Stimulated activated CD8-positive, alpha-beta memory T cell treated with anti-CD3 and anti-CD28 coated beads, Interleukin-7, amount 100 ng/mL, for 1 hour (primary cell): ENCODE measurements at regions not wholly inside any gene's neighbourhood (a gene's known extent, or its start where the extent isn't known, plus 50 kb on each side); places are given as distances from the start of the nearest gene placed in this dataset.

Source experiments
- DNase-seq, 2 donors: peaks; one replicate each; pipeline ENCODE4 v3.0.0-alpha.2; 2020; ENCODE audit warnings: low read depth in 2 of 2

DNA sequence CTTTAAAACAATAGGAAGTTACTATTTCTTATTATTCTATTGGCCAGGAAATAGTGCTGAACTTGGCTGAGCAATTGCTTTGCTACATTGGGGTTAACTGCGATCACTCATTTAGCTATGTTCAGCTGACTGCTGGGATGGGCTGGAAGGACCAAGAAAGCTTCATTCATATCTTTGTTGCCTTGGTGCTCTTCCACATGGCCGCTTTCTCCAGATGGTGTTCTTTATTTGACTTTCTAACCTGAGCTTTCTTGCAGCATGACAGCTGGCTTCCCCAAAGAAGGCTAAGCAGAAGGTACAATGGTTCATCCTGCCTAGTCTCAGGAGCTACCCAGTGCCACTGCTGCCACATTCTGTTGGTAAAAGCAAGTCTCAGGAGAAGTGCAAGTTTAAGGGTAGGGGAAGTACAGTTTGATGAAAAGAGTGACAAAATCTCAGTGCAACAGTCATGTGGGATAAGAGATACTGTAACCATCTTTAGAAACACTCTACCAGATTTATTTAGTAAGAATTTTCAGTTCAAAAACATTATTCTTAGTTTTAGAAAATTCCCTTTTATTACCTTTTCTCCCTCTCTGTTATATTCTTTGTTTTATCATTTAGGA is 180.6 kb upstream of the RBMS1 start:
- DNase-seq = no peak

DNA sequence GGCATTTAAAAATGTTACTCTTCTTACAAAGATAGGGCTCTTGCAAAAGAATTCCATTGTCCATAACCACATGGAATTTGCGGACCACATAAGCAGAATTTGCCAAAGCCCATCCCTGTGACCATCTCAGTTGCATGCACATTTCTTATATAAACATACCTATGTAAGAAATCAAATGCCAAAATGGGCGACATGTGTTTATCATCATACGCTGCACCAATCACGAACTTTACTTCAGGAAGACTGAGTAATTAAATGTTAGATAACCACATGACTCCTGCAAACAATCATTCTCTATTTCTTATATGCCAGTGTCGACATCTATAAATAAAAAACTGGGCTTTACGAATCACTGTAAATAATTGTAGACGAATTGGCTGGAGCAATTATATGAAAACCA is 186.1 kb upstream of the RBMS1 start:
- DNase-seq = no peak

DNA sequence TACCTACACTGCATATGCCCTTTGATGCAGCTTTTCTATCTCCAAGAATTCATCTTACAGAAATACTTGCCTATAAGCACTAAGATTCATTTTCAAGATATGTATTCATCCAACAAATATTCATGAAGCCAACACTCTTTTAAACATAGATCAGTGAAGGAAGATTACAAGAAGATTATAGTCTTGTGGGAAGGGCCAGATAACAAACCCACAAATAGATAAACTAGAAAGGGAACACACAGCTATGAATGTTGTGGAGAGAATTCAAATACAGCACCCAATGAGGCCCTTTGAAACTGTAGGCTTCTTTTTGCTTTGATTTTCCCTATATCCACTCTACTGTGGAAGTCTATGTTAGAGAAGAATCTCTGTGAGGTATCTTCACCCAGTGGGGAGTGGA is 186.7 kb upstream of the RBMS1 start:
- DNase-seq = no peak

DNA sequence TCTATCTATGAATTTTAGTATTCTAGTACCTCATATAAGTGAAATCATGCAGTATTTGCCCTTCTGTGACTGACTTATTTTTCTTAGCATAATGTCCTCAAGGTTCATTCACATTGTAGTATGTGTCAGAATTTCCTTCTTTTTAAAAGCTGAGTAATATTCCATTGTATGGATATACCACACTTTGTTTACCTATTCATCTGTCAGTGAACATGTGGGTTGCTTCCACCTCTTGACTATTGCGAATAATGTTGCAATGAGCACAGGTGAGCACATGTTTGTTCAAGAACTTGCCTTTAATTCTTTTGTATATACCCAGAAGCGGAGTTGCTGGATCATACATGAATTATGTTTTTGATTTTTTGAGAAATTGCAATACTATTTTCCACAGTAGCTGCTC is 187.4 kb upstream of the RBMS1 start:
- DNase-seq = no peak

DNA sequence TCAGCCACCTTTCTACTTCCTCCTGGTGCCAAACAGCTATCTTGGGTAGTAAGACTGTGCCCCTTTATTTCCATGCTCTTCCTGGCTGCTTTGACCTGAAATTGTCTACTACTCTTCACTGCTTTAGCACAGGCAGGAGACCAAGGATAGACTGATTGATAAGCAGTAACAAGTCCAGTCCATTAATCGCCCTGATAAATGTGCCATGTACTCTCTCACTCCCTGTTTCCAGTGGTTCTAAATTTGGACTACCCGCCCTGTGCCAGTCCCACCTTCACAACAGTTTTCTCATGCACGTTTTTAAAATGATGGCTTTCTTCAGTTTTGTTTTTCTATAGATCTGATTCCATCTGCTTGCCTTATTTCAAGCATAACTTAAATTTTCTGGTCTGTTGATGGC is 189.6 kb upstream of the RBMS1 start:
- no peak for DNase-seq

- no peak for DNase-seq
Measured at GRCh38 chr2:160687629-160688028, 194.0 kb upstream of the RBMS1 start.

- no peak for DNase-seq
Measured at GRCh38 chr2:160689441-160689840, 195.8 kb upstream of the RBMS1 start.

- no peak for DNase-seq
Measured at GRCh38 chr2:160694221-160694620, 200.6 kb upstream of the RBMS1 start.

GRCh38 chr2:160694631-160695030 is 201.0 kb upstream of the RBMS1 start:
- DNase-seq = no peak

DNA sequence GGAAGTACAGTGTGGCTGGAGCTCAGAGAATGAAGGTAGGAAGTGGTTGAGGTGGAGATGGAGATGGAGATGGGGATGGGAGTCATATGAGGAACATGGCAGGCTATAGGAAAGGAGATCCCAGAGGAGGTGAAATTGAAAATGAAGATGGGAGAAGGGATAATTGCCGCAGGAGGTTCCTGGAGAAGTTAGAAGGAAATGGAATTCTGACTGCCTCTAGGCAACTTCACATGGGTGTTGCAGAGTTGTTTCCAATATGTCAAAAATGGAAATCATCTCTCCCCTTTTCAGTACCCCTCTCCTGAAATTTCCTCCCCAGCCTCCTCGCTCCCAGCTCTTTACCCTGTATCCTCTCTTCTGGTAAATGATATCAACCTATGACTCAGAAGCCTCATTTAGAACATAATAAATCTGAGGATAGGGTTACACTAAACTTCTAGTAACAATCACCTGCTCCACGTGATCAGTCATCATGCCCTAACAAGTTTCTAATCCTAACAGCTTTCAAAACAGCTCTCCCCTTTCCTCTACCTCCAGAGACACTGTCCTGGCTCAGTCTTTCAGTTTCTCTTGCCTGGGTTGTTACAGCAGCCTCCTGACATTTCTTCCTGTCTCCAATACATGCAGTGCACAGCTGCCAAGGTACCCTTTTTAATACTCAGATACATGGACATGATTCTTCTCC is 201.9 kb upstream of the RBMS1 start:
- DNase-seq = no peak

- DNase-seq = no peak
Measured at GRCh38 chr2:160696087-160696452, 202.5 kb upstream of the RBMS1 start.

DNA sequence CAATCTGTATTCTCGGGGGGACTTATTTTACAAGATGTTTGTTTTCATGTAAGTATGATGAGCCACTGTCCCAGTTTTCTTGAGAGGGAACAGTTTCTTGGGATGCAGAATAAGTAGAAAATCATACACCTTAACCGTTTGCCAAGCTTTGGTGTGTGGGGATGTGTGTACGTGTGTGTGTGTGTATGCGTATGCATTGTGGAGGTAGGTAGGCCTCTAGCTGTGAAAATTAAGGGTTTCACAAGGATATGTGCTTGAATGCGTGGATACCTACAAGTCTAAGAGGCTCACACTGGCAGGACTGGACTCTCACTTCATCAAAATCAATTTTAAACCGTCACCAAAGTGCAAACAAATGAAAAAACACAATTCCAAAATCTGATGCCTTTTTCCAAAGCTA is 204.2 kb upstream of the RBMS1 start:
- DNase-seq = no peak

DNA sequence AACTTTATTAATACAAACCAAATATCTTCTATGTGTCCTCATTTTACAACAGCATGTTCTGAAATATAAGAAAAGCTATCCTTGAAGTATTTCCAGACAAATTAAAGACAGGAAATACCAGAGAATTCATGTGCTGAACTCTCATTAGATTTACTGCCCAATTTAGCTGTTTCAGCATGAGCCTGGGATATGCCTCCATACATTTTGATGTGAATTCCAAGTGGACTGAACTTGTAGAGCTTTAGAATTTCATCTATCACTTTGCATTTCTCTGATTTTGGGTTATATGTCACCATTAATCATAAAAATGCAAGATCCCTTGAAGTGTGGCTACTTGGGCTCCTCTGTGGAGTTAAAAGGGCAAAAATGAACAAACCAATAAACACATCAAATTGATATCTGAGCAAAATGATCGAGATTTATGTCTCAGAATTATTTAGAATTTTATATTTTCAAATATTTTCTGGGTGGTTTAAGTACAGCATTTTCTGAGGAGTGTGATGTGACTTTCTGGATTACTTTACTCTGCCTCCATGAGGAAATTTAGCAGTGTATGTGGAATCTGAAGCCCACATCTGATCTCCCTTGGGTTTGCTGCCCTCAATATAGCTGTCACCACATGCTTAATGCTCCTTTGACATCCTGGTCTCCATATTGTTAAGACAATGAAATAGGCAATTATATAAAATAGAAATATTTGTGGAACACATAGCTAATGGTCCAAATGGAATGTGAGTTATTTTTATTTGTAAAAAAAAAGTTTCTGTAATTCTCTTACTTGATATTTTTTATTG is 206.6 kb upstream of the RBMS1 start:
- DNase-seq = no peak

DNA sequence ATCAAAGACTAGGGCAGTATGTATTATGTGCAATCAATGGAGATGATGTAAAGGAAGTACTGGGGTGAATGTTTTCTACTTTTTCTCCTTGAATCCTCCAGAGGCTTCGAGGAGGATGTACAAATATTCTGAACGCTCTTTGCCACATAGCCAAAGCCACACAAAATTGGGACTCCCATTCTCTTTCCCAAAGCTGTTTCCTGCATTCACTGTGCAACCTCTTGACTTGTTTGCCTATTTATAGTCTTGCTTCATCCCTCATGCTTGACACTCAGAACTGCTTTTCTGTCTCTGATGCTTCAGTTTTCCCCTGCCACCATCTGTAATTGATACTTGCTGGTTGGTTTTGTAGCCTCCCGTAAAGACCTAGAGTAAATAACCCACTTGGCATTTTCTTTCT is 208.2 kb upstream of the RBMS1 start:
- DNase-seq = no peak

DNA sequence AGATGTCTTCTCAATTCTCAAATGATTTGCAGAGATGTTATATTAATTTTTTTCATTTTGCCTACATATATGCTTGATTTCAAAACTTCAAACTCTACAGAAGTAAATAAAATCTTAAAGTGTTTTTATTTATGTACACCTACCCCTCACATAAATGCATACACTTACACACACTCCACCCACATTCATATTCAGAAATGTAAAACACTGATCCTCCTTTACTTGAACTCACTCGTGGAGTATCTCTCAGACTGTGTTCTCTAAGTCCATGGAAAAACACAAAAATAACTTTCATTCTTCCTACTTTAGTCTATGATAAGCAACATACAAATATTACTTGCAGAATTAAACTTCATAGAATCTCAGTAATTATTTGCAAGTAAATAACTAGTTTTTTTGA is 209.1 kb upstream of the RBMS1 start:
- DNase-seq = no peak

DNA sequence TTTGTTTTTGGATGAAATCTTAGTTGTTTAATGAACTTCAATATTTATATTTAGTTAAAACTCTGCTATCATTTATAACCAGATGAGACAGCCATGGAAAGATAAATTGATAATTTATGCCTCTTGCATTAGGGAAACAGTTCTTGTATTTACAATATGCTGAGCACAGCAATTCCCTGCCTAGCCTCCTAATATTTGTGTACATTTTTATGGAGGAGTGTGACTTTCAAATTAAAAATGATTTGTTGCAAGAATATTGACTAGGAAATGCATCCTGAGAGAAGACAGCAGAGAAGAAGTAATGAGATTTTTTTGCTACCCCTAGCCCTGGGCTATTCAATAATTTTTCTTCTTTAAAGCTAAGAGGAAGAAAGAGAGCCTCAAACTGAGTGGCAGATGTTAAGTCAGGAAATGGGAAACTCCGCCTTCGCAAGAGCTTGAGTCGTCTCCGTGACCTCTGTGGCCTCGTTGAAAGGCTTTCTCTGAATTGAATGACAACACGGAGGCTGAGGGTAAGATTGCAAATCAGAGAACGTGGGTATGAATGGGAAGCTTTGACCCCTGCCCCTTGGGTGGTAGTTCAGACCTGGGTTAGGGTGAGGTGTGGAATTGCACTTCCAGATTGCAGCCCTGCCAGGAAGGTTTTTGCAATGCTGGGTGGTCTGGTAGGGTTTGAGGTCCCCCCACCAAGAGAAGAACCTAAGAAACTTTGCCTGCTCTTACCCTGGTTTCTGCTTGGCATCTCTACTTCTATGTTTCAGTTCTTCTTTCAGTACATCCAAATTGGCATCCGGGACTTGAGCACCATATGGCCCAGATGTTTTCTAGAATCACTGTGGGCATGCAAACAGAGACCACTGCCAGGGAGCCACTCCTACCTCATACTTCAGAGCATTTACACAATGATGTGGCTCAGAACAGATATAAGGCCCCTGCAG is 210.3 kb upstream of the RBMS1 start:
- no peak for DNase-seq

- no peak for DNase-seq
Measured at GRCh38 chr2:160715428-160715827, 221.8 kb upstream of the RBMS1 start.

- no peak for DNase-seq
Measured at GRCh38 chr2:160719116-160719515, 225.5 kb upstream of the RBMS1 start.

- no peak for DNase-seq
Measured at GRCh38 chr2:160720098-160720497, 226.5 kb upstream of the RBMS1 start.

GRCh38 chr2:160721089-160722040 is 227.8 kb upstream of the RBMS1 start:
- DNase-seq = no peak

DNA sequence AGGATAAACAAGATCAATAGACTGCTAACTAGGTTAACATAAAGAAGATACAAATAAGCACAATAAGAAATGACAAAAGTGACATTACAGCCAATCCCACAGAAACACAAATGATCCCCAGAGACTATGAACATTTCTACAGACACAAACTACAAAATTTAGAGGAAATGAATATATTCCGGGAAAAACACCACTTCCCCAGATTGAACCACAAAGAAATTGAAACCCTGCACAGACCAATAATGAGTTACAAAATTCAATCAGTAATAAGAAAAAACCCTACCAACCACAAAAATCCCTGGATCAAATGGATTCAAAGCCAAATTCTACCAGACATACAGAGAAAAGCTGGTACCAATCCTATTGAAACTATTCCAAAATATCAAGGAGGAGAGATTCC is 232.4 kb upstream of the RBMS1 start:
- no peak for DNase-seq
